ENCODE measurements at regions not wholly inside any gene's neighbourhood (a gene's known extent, or its start where the extent isn't known, plus 50 kb on each side); places are given as distances from the start of the nearest gene placed in this dataset.
A peak's percentile ranks its signal among the peaks of the same experiment; 100 is the strongest.

DNA sequence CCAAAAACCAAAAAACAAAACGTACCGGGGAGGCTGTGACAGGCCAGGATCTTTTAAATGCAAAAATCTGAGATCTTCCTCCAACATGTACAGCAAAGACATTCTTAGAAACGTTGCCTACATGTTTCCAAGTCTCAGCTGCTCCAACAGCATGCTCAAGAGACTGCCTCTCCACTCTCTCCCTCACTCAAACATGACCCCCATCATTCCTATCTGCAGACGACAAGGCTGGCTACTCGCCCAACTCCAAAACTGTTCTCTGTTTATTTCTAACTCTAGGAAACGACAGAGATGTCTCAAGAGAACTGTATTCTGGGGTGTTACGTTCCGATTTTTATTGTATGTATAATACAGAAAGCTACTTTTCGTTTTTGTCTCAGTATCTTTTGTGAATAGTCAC lies 57.5 kb upstream of the TMCC3 start:
- DNase-seq = no peak

DNA sequence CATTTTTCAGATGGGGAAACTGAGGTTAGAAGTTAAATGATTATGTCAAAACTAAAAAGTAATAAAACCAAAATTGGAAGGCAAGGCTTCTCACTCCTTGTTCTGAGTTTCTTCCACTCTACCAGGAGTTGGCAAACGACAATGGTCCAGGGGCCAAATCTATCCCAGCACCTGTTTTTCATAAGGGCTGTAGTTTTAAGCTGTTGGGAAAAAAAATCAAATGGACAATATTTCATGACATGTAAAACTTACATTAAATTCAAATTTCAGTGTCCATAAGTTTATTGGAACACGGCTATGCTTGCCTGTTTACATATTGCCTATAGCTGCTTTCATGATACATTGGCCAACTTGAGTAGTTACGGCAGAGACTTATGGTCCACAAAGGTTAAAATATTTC lies 56.7 kb upstream of the TMCC3 start:
- DNase-seq = no peak

- DNase-seq = no peak
These were observed 55.9 kb upstream of the TMCC3 start for GRCh38 chr12:94706250-94706661.

DNA sequence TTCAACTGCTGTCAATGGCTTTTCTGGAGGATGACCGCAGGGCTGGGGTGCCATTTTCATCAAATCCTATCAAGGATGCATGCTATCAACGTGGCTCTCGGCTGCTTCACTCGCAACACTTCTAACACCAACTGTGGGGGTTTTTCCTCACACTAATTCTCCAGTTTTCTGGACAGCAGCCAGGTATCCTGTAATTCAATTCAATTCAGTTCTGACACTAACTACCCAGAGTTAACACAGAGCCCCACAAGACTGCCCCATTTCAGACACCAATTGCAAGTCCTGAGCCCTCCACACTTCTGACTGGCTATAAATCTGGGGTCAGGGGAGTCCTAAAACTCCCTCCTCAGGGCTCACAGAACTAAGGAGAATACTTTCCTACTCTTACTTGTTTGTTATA lies 55.3 kb upstream of the TMCC3 start:
- DNase-seq = no peak

GRCh38 chr12:94704452-94705306 lies 54.3 kb upstream of the TMCC3 start:
- peak; percentile 76 for DNase-seq

- no peak for DNase-seq
These were observed 52.3 kb upstream of the TMCC3 start for GRCh38 chr12:94702696-94703095.

GRCh38 chr12:94701711-94702110 lies 51.4 kb upstream of the TMCC3 start:
- no peak for DNase-seq

- no peak for DNase-seq
These were observed 50.3 kb upstream of the TMCC3 start for GRCh38 chr12:94700662-94701061.

Data from NCI-H1092 treated with DMSO at 0.1 percent for 48 hours (cell line).